ENCODE measurements at regions not wholly inside any gene's neighbourhood (a gene's known extent, or its start where the extent isn't known, plus 50 kb on each side); places are given as distances from the start of the nearest gene placed in this dataset.
A peak's percentile ranks its signal among the peaks of the same experiment; 100 is the strongest.

DNA sequence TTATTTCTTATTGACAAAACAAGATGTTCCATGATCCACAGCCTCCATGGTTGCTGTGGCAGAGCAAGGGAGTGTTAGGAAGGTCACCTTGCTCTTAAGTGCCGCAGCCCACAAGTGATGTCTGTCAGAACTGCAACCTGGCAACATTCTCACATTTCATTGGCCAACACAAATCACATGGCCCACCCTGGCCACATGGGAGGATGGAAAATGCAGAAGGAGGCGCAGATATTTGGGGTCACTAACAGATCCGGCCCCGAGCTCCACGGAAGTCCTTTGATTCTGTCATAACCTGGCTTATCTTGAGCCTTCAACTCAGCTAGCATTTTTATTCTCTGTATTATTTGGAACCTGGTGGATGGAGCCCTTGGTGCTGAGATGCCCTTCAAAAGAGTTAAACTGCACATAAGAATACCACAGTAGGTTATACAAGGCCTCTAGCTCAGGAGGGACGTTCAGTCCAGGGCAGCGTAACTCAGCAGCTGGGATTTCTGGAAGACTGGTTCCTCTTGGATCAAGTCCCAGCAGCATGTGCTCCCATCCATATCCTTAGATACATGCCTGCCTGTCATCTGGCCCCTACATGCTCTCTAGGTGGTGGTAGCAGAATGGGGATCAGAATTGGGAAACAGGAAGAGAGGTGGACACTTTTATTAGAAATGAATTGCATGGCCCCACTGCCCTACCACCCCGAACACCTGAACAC lies 508.1 kb downstream of the HAPSTR1 start (continued):
- TF ChIP-seq, protein P1, sequence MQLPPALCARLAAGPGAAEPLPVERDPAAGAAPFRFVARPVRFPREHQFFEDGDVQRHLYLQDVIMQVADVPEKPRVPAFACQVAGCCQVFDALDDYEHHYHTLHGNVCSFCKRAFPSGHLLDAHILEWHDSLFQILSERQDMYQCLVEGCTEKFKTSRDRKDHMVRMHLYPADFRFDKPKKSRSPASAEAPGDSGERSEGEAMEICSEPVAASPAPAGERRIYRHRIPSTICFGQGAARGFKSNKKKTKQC (CRISPR knock-in tag; IDR thresholded peaks at IDR 0.05), result no peak
- TF ChIP-seq MEIS2 (IDR thresholded peaks at IDR 0.05; ENCODE audit: partially characterized antibody) (no peak), ZNF436 (CRISPR knock-in tag; IDR thresholded peaks at IDR 0.05) (no peak), ZNF717 (CRISPR knock-in tag; IDR thresholded peaks at IDR 0.05) (no peak), SP2 (IDR thresholded peaks at IDR 0.05; ENCODE audit: extremely low read depth, low read depth, low read length, poor library complexity, severe bottlenecking) (no peak), GTF2A2 (tag; IDR thresholded peaks at IDR 0.05) (no peak), MTF1 (CRISPR knock-in tag; IDR thresholded peaks at IDR 0.05; ENCODE audit: borderline replicate concordance) (no peak), KDM5B (IDR thresholded peaks at IDR 0.05; ENCODE audit: insufficient replicate concordance, low read depth, low read length) (no peak), HDAC8 (tag; IDR thresholded peaks at IDR 0.05) (no peak), ZNF583 (CRISPR knock-in tag; IDR thresholded peaks at IDR 0.05) (no peak), ZNF384 (IDR thresholded peaks at IDR 0.05; ENCODE audit: low read depth, low read length) (no peak), ZNF347 (CRISPR knock-in tag; IDR thresholded peaks at IDR 0.05; ENCODE audit: low read depth) (no peak), GATAD2B (IDR thresholded peaks at IDR 0.05; ENCODE audit: borderline replicate concordance) (no peak), ZNF217 (CRISPR knock-in tag; IDR thresholded peaks at IDR 0.05) (no peak), CHD2 (IDR thresholded peaks at IDR 0.05; ENCODE audit: low read depth, low read length) (no peak), ESRRA (IDR thresholded peaks at IDR 0.05; ENCODE audit: borderline replicate concordance, low read depth) (peak; percentile 84), ERF (CRISPR knock-in tag; IDR thresholded peaks at IDR 0.05) (no peak), XRCC3 (IDR thresholded peaks at IDR 0.05) (no peak), BMI1 (IDR thresholded peaks at IDR 0.05; ENCODE audit: low read length) (no peak), KDM2B (CRISPR knock-in tag; IDR thresholded peaks at IDR 0.05) (no peak), DDX20 (tag; IDR thresholded peaks at IDR 0.05; ENCODE audit: low read depth) (no peak), MAFK (IDR thresholded peaks at IDR 0.05; ENCODE audit: low read length) (no peak), RBM25 (IDR thresholded peaks at IDR 0.05; ENCODE audit: low read depth, low read length, severe bottlenecking) (peak; percentile 19)
- TF ChIP-seq, protein P2, sequence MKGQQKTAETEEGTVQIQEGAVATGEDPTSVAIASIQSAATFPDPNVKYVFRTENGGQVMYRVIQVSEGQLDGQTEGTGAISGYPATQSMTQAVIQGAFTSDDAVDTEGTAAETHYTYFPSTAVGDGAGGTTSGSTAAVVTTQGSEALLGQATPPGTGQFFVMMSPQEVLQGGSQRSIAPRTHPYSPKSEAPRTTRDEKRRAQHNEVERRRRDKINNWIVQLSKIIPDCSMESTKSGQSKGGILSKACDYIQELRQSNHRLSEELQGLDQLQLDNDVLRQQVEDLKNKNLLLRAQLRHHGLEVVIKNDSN (CRISPR knock-in tag; IDR thresholded peaks at IDR 0.05), result peak; percentile 86
- TF ChIP-seq, protein P3, sequence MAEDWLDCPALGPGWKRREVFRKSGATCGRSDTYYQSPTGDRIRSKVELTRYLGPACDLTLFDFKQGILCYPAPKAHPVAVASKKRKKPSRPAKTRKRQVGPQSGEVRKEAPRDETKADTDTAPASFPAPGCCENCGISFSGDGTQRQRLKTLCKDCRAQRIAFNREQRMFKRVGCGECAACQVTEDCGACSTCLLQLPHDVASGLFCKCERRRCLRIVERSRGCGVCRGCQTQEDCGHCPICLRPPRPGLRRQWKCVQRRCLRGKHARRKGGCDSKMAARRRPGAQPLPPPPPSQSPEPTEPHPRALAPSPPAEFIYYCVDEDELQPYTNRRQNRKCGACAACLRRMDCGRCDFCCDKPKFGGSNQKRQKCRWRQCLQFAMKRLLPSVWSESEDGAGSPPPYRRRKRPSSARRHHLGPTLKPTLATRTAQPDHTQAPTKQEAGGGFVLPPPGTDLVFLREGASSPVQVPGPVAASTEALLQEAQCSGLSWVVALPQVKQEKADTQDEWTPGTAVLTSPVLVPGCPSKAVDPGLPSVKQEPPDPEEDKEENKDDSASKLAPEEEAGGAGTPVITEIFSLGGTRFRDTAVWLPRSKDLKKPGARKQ (CRISPR knock-in tag; IDR thresholded peaks at IDR 0.05), result no peak
- TF ChIP-seq, protein P4, sequence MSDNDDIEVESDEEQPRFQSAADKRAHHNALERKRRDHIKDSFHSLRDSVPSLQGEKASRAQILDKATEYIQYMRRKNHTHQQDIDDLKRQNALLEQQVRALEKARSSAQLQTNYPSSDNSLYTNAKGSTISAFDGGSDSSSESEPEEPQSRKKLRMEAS (CRISPR knock-in tag; IDR thresholded peaks at IDR 0.05), result no peak
- TF ChIP-seq, protein P5, sequence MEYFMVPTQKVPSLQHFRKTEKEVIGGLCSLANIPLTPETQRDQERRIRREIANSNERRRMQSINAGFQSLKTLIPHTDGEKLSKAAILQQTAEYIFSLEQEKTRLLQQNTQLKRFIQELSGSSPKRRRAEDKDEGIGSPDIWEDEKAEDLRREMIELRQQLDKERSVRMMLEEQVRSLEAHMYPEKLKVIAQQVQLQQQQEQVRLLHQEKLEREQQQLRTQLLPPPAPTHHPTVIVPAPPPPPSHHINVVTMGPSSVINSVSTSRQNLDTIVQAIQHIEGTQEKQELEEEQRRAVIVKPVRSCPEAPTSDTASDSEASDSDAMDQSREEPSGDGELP (CRISPR knock-in tag; IDR thresholded peaks at IDR 0.05; ENCODE audit: borderline replicate concordance), result no peak
